ENCODE measurements at regions not wholly inside any gene's neighbourhood (a gene's known extent, or its start where the extent isn't known, plus 50 kb on each side); places are given as distances from the start of the nearest gene placed in this dataset.

GRCh38 chr16:6558126-6558525, 774.5 kb upstream of the RBFOX1 start:
- Histone ChIP-seq H3K4me3 (ENCODE audit: insufficient read depth, low read depth, low read length) (no peak overlapping the region), H3K27me3 (ENCODE audit: control insufficient read depth, insufficient read depth, low read length, poor library complexity, severe bottlenecking) (no peaks in the 10 kb centered on the region), H3K4me1 (ENCODE audit: control insufficient read depth, insufficient read depth, low read length) (peaks cover 32% of the 10 kb centered on the region), H3K36me3 (ENCODE audit: control insufficient read depth, insufficient read depth, low read length) (no peaks in the 10 kb centered on the region), H3K9me3 (ENCODE audit: control insufficient read depth, low read length) (no peaks in the 10 kb centered on the region), H3K27ac (ENCODE audit: insufficient read depth, low read depth, low read length, poor library complexity, severe bottlenecking) (no peak overlapping the region)
- WGBS, 2 experiments, result 1% methylated on average over 8 of the region's 8 CpGs

- Histone ChIP-seq H3K27me3 (ENCODE audit: control insufficient read depth, insufficient read depth, low read length, poor library complexity, severe bottlenecking) (no peaks in the 10 kb centered on the region), H3K36me3 (ENCODE audit: control insufficient read depth, insufficient read depth, low read length) (no peaks in the 10 kb centered on the region), H3K27ac (ENCODE audit: insufficient read depth, low read depth, low read length, poor library complexity, severe bottlenecking) (no peak overlapping the region), H3K4me1 (ENCODE audit: control insufficient read depth, insufficient read depth, low read length) (peaks cover 32% of the 10 kb centered on the region), H3K9me3 (ENCODE audit: control insufficient read depth, low read length) (no peaks in the 10 kb centered on the region), H3K4me3 (ENCODE audit: insufficient read depth, low read depth, low read length) (no peak overlapping the region)
- 69 to 78% methylated on average over 10 to 11 of the region's 11 CpGs for WGBS, 2 experiments
Measured at GRCh38 chr16:6557353-6558023, 775.2 kb upstream of the RBFOX1 start.

GRCh38 chr16:6549415-6549814, 783.2 kb upstream of the RBFOX1 start:
- Histone ChIP-seq H3K4me1 (ENCODE audit: control insufficient read depth, insufficient read depth, low read length) (no peaks in the 10 kb centered on the region), H3K36me3 (ENCODE audit: control insufficient read depth, insufficient read depth, low read length) (no peaks in the 10 kb centered on the region), H3K27me3 (ENCODE audit: control insufficient read depth, insufficient read depth, low read length, poor library complexity, severe bottlenecking) (no peaks in the 10 kb centered on the region), H3K9me3 (ENCODE audit: control insufficient read depth, low read length) (no peaks in the 10 kb centered on the region), H3K27ac (ENCODE audit: insufficient read depth, low read depth, low read length, poor library complexity, severe bottlenecking) (no peak overlapping the region), H3K4me3 (ENCODE audit: insufficient read depth, low read depth, low read length) (no peak overlapping the region)
- 94% methylated on average over 1 of the region's 1 CpG for WGBS, 2 experiments

- no peaks in the 10 kb centered on the region for H3K36me3 ChIP-seq (ENCODE audit: control insufficient read depth, insufficient read depth, low read length)
- no peak overlapping the region for H3K27ac ChIP-seq (ENCODE audit: insufficient read depth, low read depth, low read length, poor library complexity, severe bottlenecking)
- no peak overlapping the region for H3K4me3 ChIP-seq (ENCODE audit: insufficient read depth, low read depth, low read length)
- H3K4me1 ChIP-seq (ENCODE audit: control insufficient read depth, insufficient read depth, low read length), result no peaks in the 10 kb centered on the region
- WGBS, 2 experiments, result 88 to 97% methylated on average over 11 of the region's 11 CpGs
- H3K9me3 ChIP-seq (ENCODE audit: control insufficient read depth, low read length), result no peaks in the 10 kb centered on the region
- no peaks in the 10 kb centered on the region for H3K27me3 ChIP-seq (ENCODE audit: control insufficient read depth, insufficient read depth, low read length, poor library complexity, severe bottlenecking)
Measured at GRCh38 chr16:6548507-6548906, 784.1 kb upstream of the RBFOX1 start.

- Histone ChIP-seq H3K4me3 (ENCODE audit: insufficient read depth, low read depth, low read length) (no peak overlapping the region), H3K9me3 (ENCODE audit: control insufficient read depth, low read length) (no peaks in the 10 kb centered on the region), H3K27ac (ENCODE audit: insufficient read depth, low read depth, low read length, poor library complexity, severe bottlenecking) (no peak overlapping the region), H3K27me3 (ENCODE audit: control insufficient read depth, insufficient read depth, low read length, poor library complexity, severe bottlenecking) (no peaks in the 10 kb centered on the region), H3K36me3 (ENCODE audit: control insufficient read depth, insufficient read depth, low read length) (no peaks in the 10 kb centered on the region), H3K4me1 (ENCODE audit: control insufficient read depth, insufficient read depth, low read length) (no peaks in the 10 kb centered on the region)
- 80 to 88% methylated on average over 1 to 2 of the region's 3 CpGs for WGBS, 2 experiments
Measured at GRCh38 chr16:6547131-6547530, 785.5 kb upstream of the RBFOX1 start.

GRCh38 chr16:6545329-6545728, 787.3 kb upstream of the RBFOX1 start:
- no peaks in the 10 kb centered on the region for H3K9me3 ChIP-seq (ENCODE audit: control insufficient read depth, low read length)
- H3K27me3 ChIP-seq (ENCODE audit: control insufficient read depth, insufficient read depth, low read length, poor library complexity, severe bottlenecking), result no peaks in the 10 kb centered on the region
- no peaks in the 10 kb centered on the region for H3K36me3 ChIP-seq (ENCODE audit: control insufficient read depth, insufficient read depth, low read length)
- H3K4me3 ChIP-seq (ENCODE audit: insufficient read depth, low read depth, low read length), result no peak overlapping the region
- H3K27ac ChIP-seq (ENCODE audit: insufficient read depth, low read depth, low read length, poor library complexity, severe bottlenecking), result no peak overlapping the region
- H3K4me1 ChIP-seq (ENCODE audit: control insufficient read depth, insufficient read depth, low read length), result no peaks in the 10 kb centered on the region
- 93 to 96% methylated on average over 6 to 7 of the region's 7 CpGs for WGBS, 2 experiments

DNA sequence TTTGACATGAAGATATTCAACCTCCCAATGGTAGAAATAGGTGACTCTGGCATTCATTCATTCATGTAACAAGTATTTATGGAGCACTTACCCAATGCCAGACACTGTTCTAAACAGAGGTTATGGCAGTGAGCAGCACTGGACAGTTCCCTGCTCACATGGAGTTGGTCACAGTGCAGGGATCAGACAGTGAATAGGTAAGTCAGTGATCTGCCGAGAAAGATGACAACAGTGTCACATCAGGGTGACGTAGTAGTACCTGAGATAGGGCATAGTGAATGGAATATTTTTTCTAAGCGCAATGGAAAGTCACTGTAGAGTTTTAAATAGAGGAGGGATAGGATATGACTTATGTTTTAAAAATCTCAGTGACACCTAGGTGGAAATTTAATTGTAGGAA, 791.4 kb upstream of the RBFOX1 start:
- H3K36me3 ChIP-seq (ENCODE audit: control insufficient read depth, insufficient read depth, low read length), result no peaks in the 10 kb centered on the region
- no peak overlapping the region for H3K4me3 ChIP-seq (ENCODE audit: insufficient read depth, low read depth, low read length)
- no peaks in the 10 kb centered on the region for H3K4me1 ChIP-seq (ENCODE audit: control insufficient read depth, insufficient read depth, low read length)
- H3K9me3 ChIP-seq (ENCODE audit: control insufficient read depth, low read length), result no peaks in the 10 kb centered on the region
- WGBS, 2 experiments, result 95 to 97% methylated on average over 3 of the region's 3 CpGs
- H3K27me3 ChIP-seq (ENCODE audit: control insufficient read depth, insufficient read depth, low read length, poor library complexity, severe bottlenecking), result no peaks in the 10 kb centered on the region
- H3K27ac ChIP-seq (ENCODE audit: insufficient read depth, low read depth, low read length, poor library complexity, severe bottlenecking), result no peak overlapping the region

DNA sequence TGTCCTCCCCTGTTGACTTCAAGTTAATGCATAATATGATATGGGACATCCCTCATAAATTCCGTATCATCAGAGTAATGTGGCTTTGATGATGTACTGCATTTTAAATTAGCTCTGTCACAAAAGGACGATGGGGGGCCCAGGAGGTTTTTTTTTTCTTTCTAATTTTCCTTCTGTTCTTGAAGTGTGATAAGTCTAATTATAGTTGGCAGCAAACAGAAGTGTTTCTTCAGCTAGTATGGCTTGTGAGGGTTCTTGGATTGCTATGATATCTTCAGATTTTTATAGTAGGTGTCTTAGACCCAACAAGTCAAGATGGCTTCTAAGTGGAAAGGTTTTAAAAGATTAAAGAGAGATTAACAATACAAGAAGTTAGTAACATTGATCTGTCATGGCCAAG, 796.2 kb upstream of the RBFOX1 start:
- no peaks in the 10 kb centered on the region for H3K9me3 ChIP-seq (ENCODE audit: control insufficient read depth, low read length)
- no peak overlapping the region for H3K27ac ChIP-seq (ENCODE audit: insufficient read depth, low read depth, low read length, poor library complexity, severe bottlenecking)
- 82 to 90% methylated on average over 2 of the region's 2 CpGs for WGBS, 2 experiments
- H3K4me3 ChIP-seq (ENCODE audit: insufficient read depth, low read depth, low read length), result no peak overlapping the region
- H3K4me1 ChIP-seq (ENCODE audit: control insufficient read depth, insufficient read depth, low read length), result no peaks in the 10 kb centered on the region
- H3K27me3 ChIP-seq (ENCODE audit: control insufficient read depth, insufficient read depth, low read length, poor library complexity, severe bottlenecking), result no peaks in the 10 kb centered on the region
- H3K36me3 ChIP-seq (ENCODE audit: control insufficient read depth, insufficient read depth, low read length), result no peaks in the 10 kb centered on the region

DNA sequence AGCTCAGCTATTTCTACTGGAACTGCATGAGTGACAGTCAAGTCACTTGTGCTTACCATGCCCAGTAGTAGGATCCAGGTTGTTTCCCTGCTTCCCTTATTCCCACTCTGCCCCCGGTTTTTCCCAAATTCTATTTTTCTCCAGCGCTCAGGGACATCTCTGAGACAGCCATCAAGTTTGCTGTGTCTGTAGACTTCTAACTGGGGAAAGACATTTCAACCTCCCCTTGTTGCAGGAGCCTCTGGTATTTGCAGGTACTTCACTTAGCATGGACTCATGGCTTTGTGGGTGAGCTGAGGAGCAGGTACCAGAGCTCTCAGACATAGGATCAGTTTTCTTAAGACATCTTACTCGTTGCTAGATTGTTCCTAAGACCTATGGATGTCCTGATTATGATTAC, 801.6 kb upstream of the RBFOX1 start:
- Histone ChIP-seq H3K9me3 (ENCODE audit: control insufficient read depth, low read length) (no peaks in the 10 kb centered on the region), H3K36me3 (ENCODE audit: control insufficient read depth, insufficient read depth, low read length) (no peaks in the 10 kb centered on the region), H3K27me3 (ENCODE audit: control insufficient read depth, insufficient read depth, low read length, poor library complexity, severe bottlenecking) (no peaks in the 10 kb centered on the region), H3K4me3 (ENCODE audit: insufficient read depth, low read depth, low read length) (no peak overlapping the region), H3K4me1 (ENCODE audit: control insufficient read depth, insufficient read depth, low read length) (peaks cover 9% of the 10 kb centered on the region), H3K27ac (ENCODE audit: insufficient read depth, low read depth, low read length, poor library complexity, severe bottlenecking) (no peak overlapping the region)
- WGBS, 2 experiments, result 93 to 95% methylated on average over 3 of the region's 3 CpGs

DNA sequence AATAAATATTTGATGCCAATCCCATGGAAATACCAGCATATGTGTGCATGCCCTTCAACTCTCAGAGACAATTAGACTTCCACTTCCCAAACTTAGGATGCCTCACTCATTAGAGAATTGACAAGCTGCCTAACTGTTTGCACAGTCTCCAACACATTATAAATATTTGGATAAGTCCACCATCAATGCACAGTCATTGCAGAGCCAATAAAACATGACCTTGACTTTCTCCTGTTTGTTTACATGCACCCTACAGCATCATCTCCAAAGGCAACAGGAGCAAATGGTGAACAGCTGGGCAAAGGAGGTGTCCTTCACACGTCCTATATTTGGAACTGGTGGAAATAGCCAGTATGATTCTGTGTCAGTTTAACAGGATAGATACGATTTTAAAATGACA, 804.4 kb upstream of the RBFOX1 start:
- Histone ChIP-seq H3K4me1 (ENCODE audit: control insufficient read depth, insufficient read depth, low read length) (peaks cover 9% of the 10 kb centered on the region), H3K9me3 (ENCODE audit: control insufficient read depth, low read length) (no peaks in the 10 kb centered on the region), H3K27ac (ENCODE audit: insufficient read depth, low read depth, low read length, poor library complexity, severe bottlenecking) (no peak overlapping the region), H3K27me3 (ENCODE audit: control insufficient read depth, insufficient read depth, low read length, poor library complexity, severe bottlenecking) (no peaks in the 10 kb centered on the region), H3K4me3 (ENCODE audit: insufficient read depth, low read depth, low read length) (no peak overlapping the region), H3K36me3 (ENCODE audit: control insufficient read depth, insufficient read depth, low read length) (no peaks in the 10 kb centered on the region)
- WGBS, 2 experiments, result 90 to 93% methylated on average over 2 of the region's 2 CpGs

DNA sequence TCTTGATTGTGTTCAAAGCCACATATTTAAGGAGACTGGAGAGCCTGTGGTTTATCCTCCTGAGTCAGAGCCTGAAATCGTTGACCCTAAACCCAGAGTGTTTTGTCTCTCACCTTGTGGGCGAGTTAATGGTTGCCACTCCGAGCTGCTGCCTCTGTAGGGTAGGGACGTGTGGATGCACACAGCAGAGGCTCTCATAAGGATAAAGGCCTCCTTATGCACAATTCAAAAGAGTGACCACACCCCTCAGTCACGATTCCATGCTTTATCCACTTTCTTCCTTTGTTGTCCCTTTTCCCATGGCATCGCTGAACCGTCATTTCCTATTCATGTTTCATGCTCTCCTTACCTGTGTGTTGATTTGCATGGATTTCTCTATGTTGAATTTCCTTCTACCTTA, 805.0 kb upstream of the RBFOX1 start:
- H3K4me3 ChIP-seq (ENCODE audit: insufficient read depth, low read depth, low read length), result no peak overlapping the region
- H3K27ac ChIP-seq (ENCODE audit: insufficient read depth, low read depth, low read length, poor library complexity, severe bottlenecking), result no peak overlapping the region
- no peaks in the 10 kb centered on the region for H3K27me3 ChIP-seq (ENCODE audit: control insufficient read depth, insufficient read depth, low read length, poor library complexity, severe bottlenecking)
- H3K36me3 ChIP-seq (ENCODE audit: control insufficient read depth, insufficient read depth, low read length), result no peaks in the 10 kb centered on the region
- H3K4me1 ChIP-seq (ENCODE audit: control insufficient read depth, insufficient read depth, low read length), result peaks cover 9% of the 10 kb centered on the region
- no peaks in the 10 kb centered on the region for H3K9me3 ChIP-seq (ENCODE audit: control insufficient read depth, low read length)
- WGBS, 2 experiments, result 86 to 91% methylated on average over 7 of the region's 7 CpGs
